Prostate gland (tissue), 2 donors: ENCODE measurements at regions not wholly inside any gene's neighbourhood (a gene's known extent, or its start where the extent isn't known, plus 50 kb on each side); places are given as distances from the start of the nearest gene placed in this dataset.

Experiments used
- DNase-seq: peaks from one replicate; pipeline ENCODE4 v3.0.0-alpha.2; 2019; ENCODE audit warnings: low spot score
- H3K27ac ChIP-seq, 2 donors: fragments of 200-600 bp; sonication (generic); 2 replicates each; pipeline ENCODE4 v1.5.1; 2017 to 2019
- H3K27me3 ChIP-seq: fragments of 200-600 bp; sonication (generic); replicated peaks from 2 replicates; pipeline ENCODE4 v1.5.1; 2019; ENCODE audit not compliant: insufficient read depth
- H3K36me3 ChIP-seq, 2 donors: fragments of 200-600 bp; sonication (generic); 1 replicate in 1 of 2; 2 replicates in 1 of 2; pipeline versions ENCODE4 v1.5.1 to v1.8.1; 2017 to 2019
- H3K4me1 ChIP-seq: fragments of 200-600 bp; sonication (generic); replicated peaks from 2 replicates; pipeline ENCODE4 v1.5.1; 2019
- H3K4me3 ChIP-seq, 2 donors: fragments of 200-600 bp; sonication (generic); 2 replicates each; pipeline ENCODE4 v1.5.1; 2017 to 2019
- H3K9me3 ChIP-seq: fragments of 200-600 bp; sonication (generic); 2 replicates; pipeline ENCODE4 v1.5.1; 2017
- POLR2A ChIP-seq: fragments of 450-650 bp; IDR thresholded peaks from one replicate; pipeline ENCODE4 v1.6.1; 2016; ENCODE audit warnings: antibody characterized with exemption, mild to moderate bottlenecking
- POLR2AphosphoS5 ChIP-seq: sonication (generic); formaldehyde crosslinking; IDR thresholded peaks from one replicate; pipeline ENCODE4 v1.6.1; 2017; ENCODE audit warnings: antibody characterized with exemption
- WGBS: methylation state at CpG from one replicate; pipeline ENCODE4 v1.1.5; 2018; 5-methylcytosine and 5-hydroxymethylcytosine counted together
- intact Hi-C: fragments of 100-400 bp; cut with DNase I; formaldehyde crosslinking; loops from one replicate; pipeline ENCODE4 v1.14.2; 2022
- TF ChIP-seq, protein P1 (sequence below), 4 experiments: fragments of 200-600 bp in 2 of 4; fragments of 450-650 bp in 2 of 4; sonication (generic) in 2 of 4; IDR thresholded peaks; 1 replicate in 3 of 4; 2 replicates in 1 of 4; pipeline ENCODE4 v1.5.1; 2016 to 2019; ENCODE audit warnings: antibody characterized with exemption in 4 of 4, mild to moderate bottlenecking in 2 of 4, moderate library complexity in 2 of 4

DNA sequence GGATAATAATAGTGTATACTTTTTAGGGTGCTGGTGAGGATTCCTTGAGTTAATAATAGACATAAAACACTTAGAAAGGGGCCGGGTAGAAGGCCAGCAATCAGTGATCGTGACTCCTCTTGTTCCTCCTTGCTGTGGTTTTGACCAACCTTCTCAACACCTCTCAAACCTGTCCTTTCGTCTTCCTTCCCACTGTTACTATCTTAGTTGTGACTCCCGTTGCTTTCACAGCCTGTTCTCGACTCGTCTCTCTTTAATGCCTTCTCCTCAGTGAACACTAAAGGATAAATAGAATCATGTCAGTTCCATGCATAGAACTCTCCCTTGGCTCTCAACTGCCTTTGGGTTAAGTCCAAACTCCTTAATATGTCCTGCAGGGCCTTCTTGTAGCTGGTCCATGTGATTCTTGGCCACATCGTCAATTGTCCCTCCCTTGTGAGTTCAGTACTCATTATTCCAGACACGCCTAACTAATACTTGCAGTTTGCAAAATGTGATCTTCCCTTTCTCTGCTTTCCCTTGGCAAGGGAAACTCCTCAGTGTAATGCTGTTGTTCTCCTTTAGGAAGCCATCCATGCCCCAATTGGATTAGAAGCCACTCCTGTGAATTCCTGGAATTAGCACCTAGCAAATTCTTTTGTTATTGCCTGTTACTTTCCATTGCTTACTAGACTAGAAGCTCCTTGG lies 164.9 kb downstream of the UTRN start:
- H3K4me1 ChIP-seq = no peaks in the 10 kb centered on the region
- no peak for DNase-seq
- TF ChIP-seq POLR2A (no peak), POLR2AphosphoS5 (peak; percentile 9)
- H3K36me3 ChIP-seq = no peaks in the 10 kb centered on the region
- no peak overlapping the region for H3K4me3 ChIP-seq
- H3K27me3 ChIP-seq = no peaks in the 10 kb centered on the region
- WGBS = 75% methylated on average over 8 of the region's 8 CpGs
- intact Hi-C loops = no loop called here
- no peaks in the 10 kb centered on the region for H3K9me3 ChIP-seq
- H3K27ac ChIP-seq = no peak overlapping the region

DNA sequence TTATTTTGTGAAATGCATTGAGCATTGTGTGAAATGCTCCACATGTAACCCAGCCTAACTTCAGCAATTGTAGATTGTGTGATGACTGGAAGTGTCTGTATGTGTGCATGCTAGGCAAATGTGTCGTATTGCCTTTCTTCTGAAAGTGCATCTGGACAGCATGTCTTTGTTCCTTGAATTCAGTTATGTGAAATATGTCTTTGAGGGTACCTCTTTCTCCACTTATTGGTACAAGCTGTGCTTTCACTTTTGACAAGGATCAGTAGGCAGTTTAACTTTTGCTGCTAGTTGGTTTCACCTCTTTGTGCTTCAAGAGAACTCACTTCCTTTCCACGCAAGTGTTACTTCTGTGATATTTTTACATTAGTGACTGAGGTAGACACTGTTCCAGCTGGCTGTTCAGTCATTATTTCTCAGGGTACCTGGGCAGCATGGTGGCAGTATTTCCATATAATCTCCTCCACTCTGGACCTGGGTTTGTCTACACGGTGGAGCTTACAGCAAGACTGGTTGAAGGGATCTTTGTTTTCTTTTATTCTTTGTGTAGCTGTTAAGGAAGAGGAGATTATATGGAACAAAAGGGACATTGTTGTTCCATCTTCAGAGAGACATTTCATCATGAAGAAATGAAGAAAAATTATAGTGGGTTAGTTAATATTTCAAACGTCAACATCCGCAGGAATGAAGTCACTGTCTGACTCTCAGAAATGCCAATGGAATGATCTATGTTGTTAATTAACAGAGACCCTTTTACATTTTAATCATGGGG lies 175.4 kb downstream of the UTRN start:
- Histone ChIP-seq H3K4me1 (no peaks in the 10 kb centered on the region), H3K27me3 (no peaks in the 10 kb centered on the region), H3K4me3 (no peak overlapping the region), H3K27ac (no peak overlapping the region), H3K36me3 (no peaks in the 10 kb centered on the region), H3K9me3 (no peaks in the 10 kb centered on the region)
- TF ChIP-seq, protein P1, sequence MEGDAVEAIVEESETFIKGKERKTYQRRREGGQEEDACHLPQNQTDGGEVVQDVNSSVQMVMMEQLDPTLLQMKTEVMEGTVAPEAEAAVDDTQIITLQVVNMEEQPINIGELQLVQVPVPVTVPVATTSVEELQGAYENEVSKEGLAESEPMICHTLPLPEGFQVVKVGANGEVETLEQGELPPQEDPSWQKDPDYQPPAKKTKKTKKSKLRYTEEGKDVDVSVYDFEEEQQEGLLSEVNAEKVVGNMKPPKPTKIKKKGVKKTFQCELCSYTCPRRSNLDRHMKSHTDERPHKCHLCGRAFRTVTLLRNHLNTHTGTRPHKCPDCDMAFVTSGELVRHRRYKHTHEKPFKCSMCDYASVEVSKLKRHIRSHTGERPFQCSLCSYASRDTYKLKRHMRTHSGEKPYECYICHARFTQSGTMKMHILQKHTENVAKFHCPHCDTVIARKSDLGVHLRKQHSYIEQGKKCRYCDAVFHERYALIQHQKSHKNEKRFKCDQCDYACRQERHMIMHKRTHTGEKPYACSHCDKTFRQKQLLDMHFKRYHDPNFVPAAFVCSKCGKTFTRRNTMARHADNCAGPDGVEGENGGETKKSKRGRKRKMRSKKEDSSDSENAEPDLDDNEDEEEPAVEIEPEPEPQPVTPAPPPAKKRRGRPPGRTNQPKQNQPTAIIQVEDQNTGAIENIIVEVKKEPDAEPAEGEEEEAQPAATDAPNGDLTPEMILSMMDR (IDR thresholded peaks at IDR 0.05) = no peak
- TF ChIP-seq POLR2AphosphoS5 (no peak), POLR2A (no peak)
- WGBS = 71% methylated on average over 5 of the region's 5 CpGs
- intact Hi-C loops = no loop called here
- no peak for DNase-seq

DNA sequence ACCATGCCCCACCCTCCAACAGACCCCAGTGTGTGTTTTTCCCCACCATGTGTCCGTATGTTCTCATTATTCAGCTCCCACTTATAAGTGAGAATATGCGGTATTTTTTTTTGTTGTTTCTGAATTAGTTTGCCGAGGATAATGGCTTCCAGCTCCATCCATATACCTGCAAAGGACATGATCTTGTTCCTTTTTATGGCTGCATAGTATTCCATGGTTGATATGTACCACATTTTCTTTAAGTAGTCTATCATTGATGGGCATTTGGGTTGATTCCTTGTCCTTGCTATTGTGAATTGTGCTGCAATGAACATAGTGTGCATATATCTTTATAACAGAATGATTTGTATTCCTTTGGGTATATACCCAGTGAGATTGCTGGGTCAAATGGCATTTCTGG lies 176.9 kb downstream of the UTRN start:
- no peak overlapping the region for H3K4me3 ChIP-seq
- TF ChIP-seq POLR2AphosphoS5 (no peak), POLR2A (no peak)
- TF ChIP-seq, protein P1 (IDR thresholded peaks at IDR 0.05) = no peak
- H3K27me3 ChIP-seq = no peaks in the 10 kb centered on the region
- H3K9me3 ChIP-seq = no peaks in the 10 kb centered on the region
- no peaks in the 10 kb centered on the region for H3K36me3 ChIP-seq
- intact Hi-C loops = no loop called here
- no peak overlapping the region for H3K27ac ChIP-seq
- DNase-seq = no peak
- no peaks in the 10 kb centered on the region for H3K4me1 ChIP-seq
- 99% methylated on average over 3 of the region's 3 CpGs for WGBS

DNA sequence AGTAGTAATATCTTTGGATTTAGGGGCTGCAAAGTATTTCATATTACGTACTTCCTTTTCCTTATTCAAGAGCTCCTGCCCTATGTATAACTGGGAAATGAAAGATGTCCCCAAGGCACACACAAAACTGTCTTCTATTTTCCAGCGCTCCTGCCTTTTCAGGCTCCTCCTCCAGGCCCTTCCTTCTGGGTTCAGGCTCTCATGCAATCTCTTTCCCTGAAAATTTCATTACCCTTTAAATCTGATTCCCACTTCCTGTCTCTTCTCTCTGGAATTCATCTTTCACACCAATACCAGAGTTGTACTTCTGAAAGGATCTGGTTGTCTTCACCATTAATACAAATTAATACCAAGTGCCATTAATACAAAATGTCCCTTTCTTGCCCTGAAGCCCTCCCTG lies 181.6 kb downstream of the UTRN start:
- 71% methylated on average over 2 of the region's 2 CpGs for WGBS
- TF ChIP-seq, protein P1 (IDR thresholded peaks at IDR 0.05) = no peak
- TF ChIP-seq POLR2AphosphoS5 (no peak), POLR2A (no peak)
- Histone ChIP-seq H3K9me3 (no peaks in the 10 kb centered on the region), H3K4me3 (no peak overlapping the region), H3K36me3 (no peaks in the 10 kb centered on the region), H3K27ac (no peak overlapping the region), H3K4me1 (no peaks in the 10 kb centered on the region), H3K27me3 (no peaks in the 10 kb centered on the region)
- intact Hi-C loops = no loop called here
- DNase-seq = no peak

DNA sequence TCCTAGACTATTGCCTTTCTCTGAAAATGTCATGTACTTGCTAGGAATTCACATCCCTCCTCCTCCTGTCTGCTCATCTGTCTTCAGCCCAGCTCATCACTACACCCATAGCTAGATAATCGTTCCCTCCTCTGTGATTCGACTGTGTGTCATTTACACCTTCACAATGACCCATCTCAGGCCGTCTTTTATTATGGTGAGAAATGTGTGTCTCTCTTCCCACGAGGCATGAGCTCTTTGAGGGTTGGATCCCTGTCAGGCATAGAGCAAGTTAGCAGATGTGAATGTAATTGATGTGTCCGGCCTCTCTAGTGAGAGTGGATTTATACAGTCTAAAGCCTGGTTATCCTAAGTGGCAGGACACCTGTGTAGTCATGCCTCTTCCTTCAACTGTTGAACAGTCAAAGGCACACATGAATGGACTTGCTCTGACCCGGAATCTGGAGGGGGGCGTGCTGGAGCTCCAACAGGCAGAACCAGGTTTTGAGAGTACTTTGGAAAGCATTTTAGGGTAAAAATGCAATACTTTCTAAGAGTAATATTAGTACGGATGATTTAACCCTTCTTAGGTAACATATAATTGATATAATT lies 182.1 kb downstream of the UTRN start:
- 51% methylated on average over 8 of the region's 8 CpGs for WGBS
- Histone ChIP-seq H3K9me3 (no peaks in the 10 kb centered on the region), H3K27me3 (no peaks in the 10 kb centered on the region), H3K36me3 (no peaks in the 10 kb centered on the region), H3K27ac (no peak overlapping the region), H3K4me1 (no peaks in the 10 kb centered on the region), H3K4me3 (no peak overlapping the region)
- no peak for DNase-seq
- no peak for TF ChIP-seq POLR2AphosphoS5
- no peak for TF ChIP-seq POLR2A
- TF ChIP-seq, protein P1 (IDR thresholded peaks at IDR 0.05) = no peak
- intact Hi-C loops = no loop called here
